HL-60 (cell line): ENCODE measurements at regions not wholly inside any gene's neighbourhood (a gene's known extent, or its start where the extent isn't known, plus 50 kb on each side); places are given as distances from the start of the nearest gene placed in this dataset.

ENCODE experiments used
- DNase-seq, 2 experiments: peaks; one replicate each; pipeline ENCODE4 v3.0.0-alpha.2; 2010 to 2020; ENCODE audit warnings: low read depth in 1 of 2, low spot score in 1 of 2
- H3K27ac ChIP-seq: fragments of 250-450 bp; sonication (Bioruptor Pico); replicated peaks from 2 replicates; pipeline ENCODE4 v1.5.1; 2020; ENCODE audit warnings: mild to moderate bottlenecking, moderate library complexity
- H3K27me3 ChIP-seq: fragments of 250-450 bp; sonication (Bioruptor Pico); 2 replicates; pipeline ENCODE4 v1.5.1; 2021; ENCODE audit warnings: mild to moderate bottlenecking, moderate library complexity; ENCODE audit not compliant: insufficient read depth, poor library complexity, severe bottlenecking
- H3K4me3 ChIP-seq: replicated peaks from 2 replicates; pipeline ENCODE4 v1.5.1; 2011; ENCODE audit warnings: mild to moderate bottlenecking, control low read depth, low read length; ENCODE audit not compliant: insufficient read depth
- CTCF ChIP-seq: IDR thresholded peaks from one replicate; pipeline ENCODE4 v1.5.1; 2011; ENCODE audit warnings: low read length, control low read depth, inconsistent platforms; ENCODE audit not compliant: insufficient read depth
- GABPA ChIP-seq: IDR thresholded peaks from 2 replicates; pipeline ENCODE4 v1.6.1; 2012; ENCODE audit warnings: low read depth
- POLR2AphosphoS5 ChIP-seq: IDR thresholded peaks from 2 replicates; pipeline ENCODE4 v1.6.1; 2012; ENCODE audit warnings: low read depth
- REST ChIP-seq: IDR thresholded peaks from 2 replicates; pipeline ENCODE4 v1.6.1; 2012; ENCODE audit warnings: low read depth; ENCODE audit not compliant: insufficient replicate concordance
- SPI1 ChIP-seq: IDR thresholded peaks from 2 replicates; pipeline ENCODE4 v1.6.1; 2012; ENCODE audit warnings: low read depth, mild to moderate bottlenecking, borderline replicate concordance

GRCh38 chr1:57520743-57521515 lies 97.1 kb upstream of the DAB1 start:
- H3K27me3 ChIP-seq, result peaks cover 4% of the 10 kb centered on the region
- DNase-seq, result no peak
- no peak overlapping the region for H3K4me3 ChIP-seq
- TF ChIP-seq GABPA (no peak), SPI1 (no peak), CTCF (no peak), POLR2AphosphoS5 (no peak), REST (no peak)
- no peak overlapping the region for H3K27ac ChIP-seq

GRCh38 chr1:57518496-57518895 lies 94.6 kb upstream of the DAB1 start:
- H3K4me3 ChIP-seq, result no peak overlapping the region
- peaks cover 4% of the 10 kb centered on the region for H3K27me3 ChIP-seq
- TF ChIP-seq REST, result no peak
- no peak for TF ChIP-seq POLR2AphosphoS5
- TF ChIP-seq GABPA, result no peak
- TF ChIP-seq CTCF, result no peak
- no peak for TF ChIP-seq SPI1
- no peak for DNase-seq
- H3K27ac ChIP-seq, result no peak overlapping the region

- no peak overlapping the region for H3K4me3 ChIP-seq
- TF ChIP-seq REST, result no peak
- TF ChIP-seq CTCF, result no peak
- peaks cover 4% of the 10 kb centered on the region for H3K27me3 ChIP-seq
- DNase-seq, result no peak
- H3K27ac ChIP-seq, result no peak overlapping the region
Observed at GRCh38 chr1:57517587-57518374, 93.9 kb upstream of the DAB1 start.
